ENCODE measurements at regions not wholly inside any gene's neighbourhood (a gene's known extent, or its start where the extent isn't known, plus 50 kb on each side); places are given as distances from the start of the nearest gene placed in this dataset.
"Not testable (repeated sequence)": the region's sequence is repeated elsewhere in the genome, so short reads cannot be mapped to it uniquely, and the experiment has no call there.

GRCh38 chr6:120352491-120352890 is 981.8 kb downstream of the TBC1D32 start:
- ATAC-seq, result no peak

DNA sequence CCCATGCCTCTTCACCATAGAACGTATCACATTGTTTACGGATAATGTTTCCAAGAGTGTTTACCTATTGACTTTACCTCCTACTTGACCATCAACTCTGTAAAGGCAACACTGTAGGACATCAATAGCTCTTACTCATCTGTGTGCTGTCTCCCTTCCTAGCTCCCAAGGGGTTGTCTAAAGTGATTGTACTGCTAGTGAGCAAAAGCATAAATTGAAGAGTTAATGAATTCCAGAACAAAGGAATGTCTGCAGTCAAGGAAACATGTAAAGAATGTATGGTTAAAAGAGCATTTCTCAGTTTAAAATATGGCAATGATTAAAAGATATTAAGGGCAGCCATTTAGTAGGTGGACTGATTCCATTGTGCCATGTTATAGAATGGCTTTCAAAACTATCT is 985.4 kb downstream of the TBC1D32 start:
- ATAC-seq, result no peak

GRCh38 chr6:120328521-120328920 is 979.0 kb upstream of the MAN1A1 start:
- no peak for ATAC-seq

DNA sequence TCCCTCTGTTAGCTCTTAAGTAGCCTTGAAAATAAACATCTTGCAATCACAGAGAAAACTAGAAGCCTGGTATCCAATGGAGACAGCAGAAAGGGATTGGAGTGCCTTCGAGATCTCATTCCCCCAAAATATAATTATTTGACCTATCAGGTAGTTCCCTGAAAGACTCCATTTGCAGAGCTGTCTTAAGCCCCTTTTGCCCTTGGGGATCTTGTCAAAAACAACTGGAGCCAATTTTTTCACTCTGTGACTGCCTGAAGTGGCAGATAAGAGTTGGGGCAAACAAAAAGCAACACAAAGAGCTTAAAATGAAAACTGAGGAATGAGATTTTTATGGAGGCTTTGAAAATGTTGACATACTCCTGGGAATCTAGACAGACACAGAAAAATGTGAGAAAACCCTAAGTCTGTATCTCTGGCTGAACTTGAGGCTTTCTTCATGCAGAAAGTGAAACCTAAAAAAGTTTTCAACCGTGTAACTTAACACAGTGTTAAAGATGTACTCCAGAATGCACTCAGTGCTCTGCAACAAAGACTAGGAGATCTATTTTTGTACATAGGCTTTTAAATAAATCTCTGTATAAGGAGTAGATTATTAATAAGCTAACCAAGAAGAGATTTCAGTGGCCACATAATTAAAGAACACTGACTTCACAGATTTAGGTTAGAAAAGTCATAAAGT is 971.1 kb upstream of the MAN1A1 start:
- no peak for ATAC-seq

- ATAC-seq, result no peak
Measured at GRCh38 chr6:120304223-120304622, 954.7 kb upstream of the MAN1A1 start.

GRCh38 chr6:120303527-120303926 is 954.0 kb upstream of the MAN1A1 start:
- ATAC-seq, result no peak

DNA sequence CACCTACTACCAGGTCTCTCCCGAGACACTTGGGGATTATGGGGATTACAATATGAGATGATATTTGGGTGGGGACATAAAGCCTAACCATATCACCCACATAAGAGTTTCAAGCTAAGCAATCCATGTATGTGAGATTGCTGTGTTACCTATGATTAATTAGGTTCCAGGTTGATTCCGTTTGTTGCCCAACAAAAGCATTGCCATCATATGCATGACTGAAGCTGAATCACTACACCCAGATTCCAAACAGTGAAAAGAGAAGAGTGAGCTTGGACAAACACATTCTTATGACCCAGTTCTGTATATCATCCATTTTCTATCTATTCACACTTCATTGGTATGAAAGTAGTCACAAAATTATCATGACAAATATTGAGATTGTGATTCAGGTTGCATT is 952.5 kb upstream of the MAN1A1 start:
- no peak for ATAC-seq

DNA sequence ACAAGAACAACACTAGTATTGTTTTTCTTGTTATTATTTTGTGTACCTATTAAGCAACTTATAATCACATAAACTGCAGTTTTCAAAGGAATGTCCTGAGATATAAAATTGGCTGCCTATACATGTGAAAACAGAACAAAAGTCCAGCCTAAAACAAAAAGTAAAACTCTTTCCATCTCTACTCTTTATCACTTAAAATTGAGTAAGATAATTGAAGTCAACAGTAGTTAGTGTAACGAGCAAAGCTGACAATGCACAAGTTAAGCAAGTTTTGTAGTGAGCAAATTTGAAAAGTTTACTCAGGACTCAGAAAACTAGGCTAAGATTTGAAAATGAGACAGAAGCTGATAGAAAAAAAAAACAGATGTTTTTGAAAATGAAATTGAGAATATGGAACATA is 941.4 kb upstream of the MAN1A1 start:
- no peak for ATAC-seq

GRCh38 chr6:120282005-120282404 is 932.4 kb upstream of the MAN1A1 start:
- ATAC-seq, result no peak

GRCh38 chr6:120279466-120280167 is 930.1 kb upstream of the MAN1A1 start:
- no peak for ATAC-seq

GRCh38 chr6:120278689-120279396 is 929.3 kb upstream of the MAN1A1 start:
- no peak for ATAC-seq

- ATAC-seq, result no peak
Measured at GRCh38 chr6:120274547-120274946, 925.0 kb upstream of the MAN1A1 start.

DNA sequence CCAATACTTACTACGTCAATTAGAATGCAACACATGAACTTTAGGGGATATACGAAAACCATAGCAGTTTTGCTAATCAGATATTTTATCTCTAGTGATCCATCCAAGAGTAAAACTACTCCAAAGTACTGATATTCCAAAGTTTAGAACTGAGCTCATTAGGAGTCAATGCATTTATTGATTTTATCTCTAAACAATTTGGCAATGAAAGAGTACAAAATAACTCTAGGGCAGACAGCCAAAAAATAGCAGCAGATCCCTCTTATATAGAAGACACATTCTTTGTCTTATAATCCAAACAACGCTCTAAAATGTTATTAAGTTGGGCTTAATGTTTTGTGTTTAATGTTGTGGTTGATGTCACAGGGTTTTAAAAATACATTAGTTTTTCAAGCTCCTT is 923.9 kb upstream of the MAN1A1 start:
- ATAC-seq, result no peak

DNA sequence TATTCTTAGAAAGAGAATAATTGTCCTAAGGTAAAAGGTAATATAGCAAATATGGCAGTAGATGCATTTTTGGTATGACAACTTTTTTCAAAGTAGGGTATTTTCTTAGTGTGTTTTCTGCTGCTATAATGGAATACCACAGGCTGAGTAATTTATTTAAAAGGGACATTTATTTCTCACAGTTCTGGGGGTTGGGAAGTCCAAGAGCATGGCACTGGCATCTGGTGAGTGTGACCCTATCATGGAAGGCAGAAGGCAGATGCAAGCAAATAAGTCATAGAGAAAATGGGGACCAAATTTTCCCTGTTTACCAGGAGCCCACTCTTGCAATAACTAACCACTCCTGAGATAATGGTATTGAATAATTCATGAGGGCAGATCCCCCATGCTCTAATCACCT is 922.5 kb upstream of the MAN1A1 start:
- ATAC-seq, result no peak

DNA sequence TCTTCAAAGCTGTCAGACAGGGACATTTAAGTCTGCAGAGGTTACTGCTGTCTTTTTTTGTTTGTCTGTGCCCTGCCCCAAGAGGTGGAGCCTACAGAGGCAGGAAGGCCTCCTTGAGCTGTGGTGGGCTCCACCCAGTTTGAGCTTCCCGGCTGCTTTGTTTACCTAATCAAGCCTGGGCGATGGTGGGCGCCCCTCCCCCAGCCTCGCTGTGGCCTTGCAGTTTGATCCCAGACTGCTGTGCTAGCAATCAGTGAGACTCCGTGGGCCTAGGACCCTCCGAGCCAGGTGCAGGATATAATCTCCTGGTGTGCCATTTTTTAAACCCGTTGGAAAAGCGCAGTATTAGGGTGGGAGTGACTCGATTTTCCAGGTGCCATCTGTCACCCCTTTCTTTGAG is 918.7 kb upstream of the MAN1A1 start:
- not testable (repeated sequence) for ATAC-seq

- ATAC-seq, result no peak
Measured at GRCh38 chr6:120262354-120262753, 912.8 kb upstream of the MAN1A1 start.

GRCh38 chr6:120260636-120261035 is 911.1 kb upstream of the MAN1A1 start:
- ATAC-seq, result no peak

DNA sequence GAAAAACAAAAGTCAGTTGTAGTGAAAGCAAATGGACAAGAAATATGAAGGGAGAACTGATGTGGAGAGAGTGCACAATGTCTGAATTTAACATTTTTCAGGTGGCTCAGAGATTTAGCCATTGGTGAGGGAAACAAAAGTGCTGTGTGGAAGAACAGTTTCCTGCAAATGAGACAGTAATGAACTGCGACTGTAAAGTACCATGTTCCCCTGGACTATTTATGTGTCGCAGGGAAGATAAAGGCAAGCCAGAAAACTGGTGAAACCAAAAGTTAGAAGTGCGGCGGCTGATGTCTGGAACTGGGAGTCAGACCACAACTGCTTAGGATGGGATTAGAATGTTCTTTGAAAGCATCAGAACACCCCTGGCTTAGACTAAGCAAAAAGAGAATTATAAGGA is 905.1 kb upstream of the MAN1A1 start:
- ATAC-seq, result no peak

GRCh38 chr6:120248451-120248850 is 898.9 kb upstream of the MAN1A1 start:
- no peak for ATAC-seq

DNA sequence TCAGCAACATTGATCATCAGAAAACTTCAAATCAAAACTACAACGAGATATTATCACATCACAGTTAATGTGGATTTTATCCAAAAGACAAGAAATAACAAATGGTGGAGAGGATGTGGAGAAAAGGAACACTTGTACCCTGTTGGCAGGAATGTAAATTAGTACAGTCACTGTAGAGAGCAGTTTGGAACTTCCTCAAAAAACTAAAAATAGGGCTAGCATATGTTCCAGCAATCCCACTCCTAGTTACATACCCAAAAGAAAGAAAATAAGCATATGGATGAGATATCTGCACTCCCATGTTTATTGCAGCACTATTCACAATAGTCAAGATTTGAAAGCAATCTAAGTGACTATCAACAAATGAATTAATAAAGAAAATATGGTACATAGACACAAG is 887.7 kb upstream of the MAN1A1 start:
- ATAC-seq, result no peak

DNA sequence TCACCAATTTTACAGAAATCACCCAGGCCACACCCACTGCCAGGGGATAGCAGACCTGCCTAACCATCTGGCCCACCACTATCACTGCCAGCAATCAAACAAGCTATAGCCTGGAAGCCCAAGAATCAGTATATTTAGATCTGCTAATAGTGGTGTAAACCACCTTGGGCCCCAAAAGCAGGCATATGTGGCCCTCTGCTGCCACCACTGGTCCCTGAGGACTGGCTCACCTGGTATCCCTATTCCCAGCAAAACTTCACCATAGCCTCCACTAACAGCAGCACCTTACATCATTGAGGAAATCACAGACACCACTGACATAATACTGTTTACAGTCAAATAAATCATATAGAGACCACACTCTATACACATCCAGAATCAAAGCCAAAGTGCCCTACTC is 880.4 kb upstream of the MAN1A1 start:
- no peak for ATAC-seq

DNA sequence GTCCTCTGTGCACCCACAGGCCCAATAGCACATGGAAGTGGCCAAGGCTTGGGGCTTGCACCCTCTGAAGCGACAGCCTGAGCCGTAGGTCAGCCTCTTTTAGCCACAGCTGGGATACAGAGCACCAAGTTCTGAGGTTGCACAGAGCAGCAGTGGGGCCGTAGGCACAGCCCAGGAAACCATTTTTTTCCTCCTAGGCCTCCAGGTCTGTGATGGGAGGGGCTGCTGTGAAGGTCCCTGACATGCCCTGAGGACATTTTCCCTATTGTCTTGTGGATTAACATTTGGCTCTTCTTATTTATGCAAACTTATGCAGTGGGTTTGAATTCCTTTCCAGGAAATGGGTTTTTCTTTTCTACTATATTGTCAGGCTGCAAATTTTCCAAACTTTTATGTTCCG is 878.7 kb upstream of the MAN1A1 start:
- no peak for ATAC-seq

GRCh38 chr6:120219339-120219738 is 869.8 kb upstream of the MAN1A1 start:
- no peak for ATAC-seq

DNA sequence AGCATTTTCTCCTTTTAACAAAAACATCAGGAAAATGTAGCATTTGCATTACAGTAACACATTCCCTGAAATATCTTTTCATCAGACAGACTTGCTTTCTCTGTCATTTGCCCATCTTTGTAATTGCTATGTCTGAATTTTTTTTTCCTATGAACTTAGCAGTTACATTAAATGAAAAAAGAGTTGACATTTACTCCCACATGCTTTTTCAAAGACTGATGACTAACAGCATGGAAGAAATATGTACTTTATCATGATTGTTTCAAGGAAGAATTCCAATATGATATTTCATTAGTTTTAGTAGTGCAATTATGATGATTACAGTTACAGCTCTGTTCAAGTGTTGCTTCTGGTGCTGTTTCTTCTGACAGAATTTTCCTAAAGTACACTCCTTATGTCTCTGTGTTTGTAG is 864.5 kb upstream of the MAN1A1 start:
- ATAC-seq, result no peak

Data from esophagus mucosa (tissue), 1 donor.